AG09319 (cell line): ENCODE measurements at regions not wholly inside any gene's neighbourhood (a gene's known extent, or its start where the extent isn't known, plus 50 kb on each side); places are given as distances from the start of the nearest gene placed in this dataset.

Experiments used
- DNase-seq: peaks from one replicate; pipeline ENCODE4 v3.0.0-alpha.2; 2010; ENCODE audit warnings: low read depth; ENCODE audit errors: extremely low read depth
- TF ChIP-seq, protein P1 (sequence below): IDR thresholded peaks from 2 replicates; pipeline ENCODE4 v1.5.1; 2011; ENCODE audit warnings: low read depth, mild to moderate bottlenecking, inconsistent platforms, low read length, moderate library complexity

DNA sequence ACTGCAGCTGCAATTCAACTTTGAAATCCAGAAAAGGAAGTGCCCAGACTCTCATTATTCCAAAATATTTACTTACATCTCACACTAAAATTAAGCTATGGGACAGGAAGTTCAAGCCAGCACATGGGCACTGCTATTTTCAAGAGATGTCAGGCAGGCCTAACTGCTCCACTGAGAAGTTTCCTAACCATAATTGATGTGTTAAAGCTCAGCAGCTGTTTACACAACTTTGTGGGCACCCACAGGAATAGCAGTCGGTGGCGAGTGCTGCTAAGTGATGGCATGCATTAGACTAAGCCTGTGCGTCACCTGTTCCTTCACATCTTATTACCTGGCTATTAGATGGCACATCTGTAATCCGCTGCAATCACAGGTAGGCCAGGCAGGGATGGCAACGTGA lies 303.3 kb upstream of the DAB1 start:
- DNase-seq, result no peak
- TF ChIP-seq, protein P1, sequence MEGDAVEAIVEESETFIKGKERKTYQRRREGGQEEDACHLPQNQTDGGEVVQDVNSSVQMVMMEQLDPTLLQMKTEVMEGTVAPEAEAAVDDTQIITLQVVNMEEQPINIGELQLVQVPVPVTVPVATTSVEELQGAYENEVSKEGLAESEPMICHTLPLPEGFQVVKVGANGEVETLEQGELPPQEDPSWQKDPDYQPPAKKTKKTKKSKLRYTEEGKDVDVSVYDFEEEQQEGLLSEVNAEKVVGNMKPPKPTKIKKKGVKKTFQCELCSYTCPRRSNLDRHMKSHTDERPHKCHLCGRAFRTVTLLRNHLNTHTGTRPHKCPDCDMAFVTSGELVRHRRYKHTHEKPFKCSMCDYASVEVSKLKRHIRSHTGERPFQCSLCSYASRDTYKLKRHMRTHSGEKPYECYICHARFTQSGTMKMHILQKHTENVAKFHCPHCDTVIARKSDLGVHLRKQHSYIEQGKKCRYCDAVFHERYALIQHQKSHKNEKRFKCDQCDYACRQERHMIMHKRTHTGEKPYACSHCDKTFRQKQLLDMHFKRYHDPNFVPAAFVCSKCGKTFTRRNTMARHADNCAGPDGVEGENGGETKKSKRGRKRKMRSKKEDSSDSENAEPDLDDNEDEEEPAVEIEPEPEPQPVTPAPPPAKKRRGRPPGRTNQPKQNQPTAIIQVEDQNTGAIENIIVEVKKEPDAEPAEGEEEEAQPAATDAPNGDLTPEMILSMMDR, result no peak

- no peak for DNase-seq
- TF ChIP-seq, protein P1, result no peak
These were observed 301.5 kb upstream of the DAB1 start for GRCh38 chr1:57725318-57725717.

DNA sequence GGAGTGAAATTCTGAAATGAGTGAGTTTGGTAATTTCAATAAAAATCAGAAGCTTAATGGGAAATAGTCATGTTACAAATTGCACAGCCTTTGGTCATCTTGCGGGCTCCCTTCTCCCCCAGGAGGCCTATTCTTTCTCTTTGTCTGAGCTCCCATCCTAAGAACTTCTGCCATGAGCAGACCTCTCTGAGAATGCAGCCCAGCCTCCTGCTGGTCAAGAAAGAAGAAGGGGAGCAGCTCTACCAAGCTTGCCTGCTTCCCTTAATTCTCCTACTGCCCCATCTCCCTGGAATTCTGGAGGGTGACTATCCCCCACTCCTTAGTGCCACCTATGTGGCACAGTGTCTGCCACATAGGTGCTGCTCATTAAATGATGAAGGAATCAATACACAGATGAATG lies 300.7 kb upstream of the DAB1 start:
- TF ChIP-seq, protein P1, result no peak
- no peak for DNase-seq

DNA sequence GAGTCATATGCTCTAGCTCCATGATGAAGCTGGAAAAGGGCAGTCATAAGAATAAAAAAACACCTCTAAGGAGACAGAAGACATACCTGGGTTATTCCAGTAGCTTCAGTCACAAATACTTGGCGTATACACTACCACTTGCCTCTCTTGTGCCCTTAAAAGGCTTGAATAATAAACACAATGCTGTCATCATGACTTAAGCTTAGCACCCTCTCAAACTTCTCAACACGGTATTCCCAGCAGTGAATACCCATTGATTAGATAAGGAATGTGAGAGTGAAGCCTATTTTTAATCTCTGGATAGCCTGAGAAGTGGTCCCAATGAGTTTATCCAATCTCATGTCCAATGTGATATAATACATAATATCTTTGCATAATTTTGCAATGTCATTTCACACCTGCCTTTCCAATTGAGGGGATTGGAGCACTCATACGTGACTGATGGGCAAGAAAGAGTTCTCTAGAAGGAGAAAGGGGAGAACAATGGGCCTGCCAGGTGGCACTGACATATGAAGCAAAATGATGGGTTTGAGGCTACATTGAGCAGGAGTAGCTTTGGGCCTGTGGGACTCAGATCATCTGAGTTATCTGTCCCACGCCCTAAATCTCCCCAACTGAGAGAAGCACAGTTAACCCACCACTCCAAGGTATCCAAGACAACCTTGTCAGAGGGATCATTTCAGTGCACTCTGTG lies 298.6 kb upstream of the DAB1 start:
- TF ChIP-seq, protein P1, result no peak

DNA sequence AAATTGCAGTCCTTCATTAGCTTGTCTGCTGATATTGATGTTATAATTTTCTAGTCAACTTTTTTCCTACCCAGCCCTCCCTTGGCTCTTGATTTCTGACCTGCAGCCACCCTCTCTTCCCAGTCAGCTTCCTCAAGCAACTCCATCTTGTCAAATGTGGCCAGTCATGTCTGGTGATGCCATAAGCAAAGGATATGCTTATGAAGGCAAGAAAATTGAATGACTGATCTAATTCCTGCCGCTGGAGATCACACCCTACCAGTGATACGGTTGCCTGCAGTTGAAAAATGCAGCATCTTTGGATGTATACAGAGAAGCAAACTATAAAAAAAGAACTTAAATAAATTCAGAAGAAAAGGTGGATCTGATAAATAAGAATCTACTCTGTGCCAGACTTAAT lies 297.1 kb upstream of the DAB1 start:
- no peak for DNase-seq
- TF ChIP-seq, protein P1, result no peak

More for the DNA sequence above, 298.6 kb upstream of the DAB1 start:
- DNase-seq, result no peak

- TF ChIP-seq, protein P1, result no peak
- DNase-seq, result no peak
These were observed 295.4 kb upstream of the DAB1 start for GRCh38 chr1:57719274-57719673.

- DNase-seq, result no peak
- TF ChIP-seq, protein P1, result no peak
These were observed 289.6 kb upstream of the DAB1 start for GRCh38 chr1:57713501-57713900.
